ENCODE measurements at regions not wholly inside any gene's neighbourhood (a gene's known extent, or its start where the extent isn't known, plus 50 kb on each side); places are given as distances from the start of the nearest gene placed in this dataset.

DNA sequence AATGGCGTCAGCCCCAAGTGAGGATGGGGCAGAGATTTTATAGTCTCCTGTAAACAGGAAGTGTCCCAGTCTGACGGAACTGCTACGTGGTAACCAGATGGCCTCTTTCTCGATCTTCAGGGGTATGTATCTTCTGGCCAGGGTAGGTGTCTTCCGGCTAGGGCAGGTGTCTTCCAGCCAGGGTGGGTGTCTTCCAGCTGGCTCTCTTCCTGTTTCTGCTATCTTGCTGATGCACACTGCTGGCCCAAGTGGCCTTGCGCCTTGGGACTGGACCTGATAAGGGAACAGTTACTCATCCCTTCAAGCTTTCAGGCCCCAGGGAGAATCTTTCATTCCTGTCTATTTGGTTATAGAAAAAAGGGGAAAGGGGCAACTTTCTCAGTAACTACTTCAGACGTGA lies 178.7 kb upstream of the MAGEE2 start:
- DNase-seq (ENCODE audit: low spot score), result no peak
- Histone ChIP-seq H3K79me2 (ENCODE audit: low read depth) (no peaks in the 10 kb centered on the region), H4K20me1 (ENCODE audit: low read depth) (no peaks in the 10 kb centered on the region), H3K27ac (no peak overlapping the region), H3K9ac (no peak overlapping the region), H3K9me3 (ENCODE audit: low read depth) (no peaks in the 10 kb centered on the region), H3F3A (ENCODE audit: low read depth) (no peaks in the 10 kb centered on the region), H3K36me3 (no peaks in the 10 kb centered on the region), H3K27me3 (no peaks in the 10 kb centered on the region), H3K4me1 (no peaks in the 10 kb centered on the region), H3K4me3 (no peak overlapping the region), H3K4me2 (no peak overlapping the region), H2AFZ (replicated peaks) (no peak overlapping the region)
- Mint-ChIP-seq H3K36me3 (no peaks in the 10 kb centered on the region), H3K4me1 (no peaks in the 10 kb centered on the region), H3K9me3 (peaks cover 2% of the 10 kb centered on the region), H3K4me3 (no peak overlapping the region), H3K27ac (no peak overlapping the region), H3K27me3 (ENCODE audit: insufficient read depth, low read depth) (no peaks in the 10 kb centered on the region)
- TF ChIP-seq, protein P1, sequence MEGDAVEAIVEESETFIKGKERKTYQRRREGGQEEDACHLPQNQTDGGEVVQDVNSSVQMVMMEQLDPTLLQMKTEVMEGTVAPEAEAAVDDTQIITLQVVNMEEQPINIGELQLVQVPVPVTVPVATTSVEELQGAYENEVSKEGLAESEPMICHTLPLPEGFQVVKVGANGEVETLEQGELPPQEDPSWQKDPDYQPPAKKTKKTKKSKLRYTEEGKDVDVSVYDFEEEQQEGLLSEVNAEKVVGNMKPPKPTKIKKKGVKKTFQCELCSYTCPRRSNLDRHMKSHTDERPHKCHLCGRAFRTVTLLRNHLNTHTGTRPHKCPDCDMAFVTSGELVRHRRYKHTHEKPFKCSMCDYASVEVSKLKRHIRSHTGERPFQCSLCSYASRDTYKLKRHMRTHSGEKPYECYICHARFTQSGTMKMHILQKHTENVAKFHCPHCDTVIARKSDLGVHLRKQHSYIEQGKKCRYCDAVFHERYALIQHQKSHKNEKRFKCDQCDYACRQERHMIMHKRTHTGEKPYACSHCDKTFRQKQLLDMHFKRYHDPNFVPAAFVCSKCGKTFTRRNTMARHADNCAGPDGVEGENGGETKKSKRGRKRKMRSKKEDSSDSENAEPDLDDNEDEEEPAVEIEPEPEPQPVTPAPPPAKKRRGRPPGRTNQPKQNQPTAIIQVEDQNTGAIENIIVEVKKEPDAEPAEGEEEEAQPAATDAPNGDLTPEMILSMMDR (IDR thresholded peaks at IDR 0.05), result no peak
- TF ChIP-seq EZH2phosphoT487 (IDR thresholded peaks at IDR 0.05), result no peak
- TF ChIP-seq EZH2 (IDR thresholded peaks at IDR 0.05), result no peak

DNA sequence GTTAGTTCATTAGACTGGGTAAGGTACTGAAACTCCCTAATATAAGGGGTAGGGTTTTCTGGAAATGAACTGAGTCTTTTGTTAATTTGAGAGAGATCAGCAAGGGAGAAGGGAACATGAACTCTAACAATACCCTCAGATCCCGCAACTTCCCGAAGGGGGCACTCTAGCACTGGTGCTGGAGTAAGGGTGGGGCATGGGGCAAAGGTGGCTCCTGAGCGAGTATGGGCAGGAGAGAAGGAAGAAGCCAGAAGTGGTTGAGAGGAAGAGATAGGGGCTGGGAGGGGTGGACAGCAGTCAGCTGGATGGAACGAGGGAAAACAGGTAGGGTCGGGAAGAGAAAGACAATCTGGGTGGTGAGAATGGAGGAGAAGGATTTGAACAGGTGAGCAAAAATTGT lies 183.2 kb upstream of the MAGEE2 start:
- Histone ChIP-seq H3K27ac (no peak overlapping the region), H3K4me3 (no peak overlapping the region), H3F3A (ENCODE audit: low read depth) (no peaks in the 10 kb centered on the region), H3K79me2 (ENCODE audit: low read depth) (no peaks in the 10 kb centered on the region), H3K36me3 (no peaks in the 10 kb centered on the region), H3K27me3 (no peaks in the 10 kb centered on the region), H2AFZ (replicated peaks) (no peak overlapping the region), H3K9ac (no peak overlapping the region), H4K20me1 (ENCODE audit: low read depth) (no peaks in the 10 kb centered on the region), H3K4me2 (no peak overlapping the region), H3K4me1 (no peaks in the 10 kb centered on the region), H3K9me3 (ENCODE audit: low read depth) (peaks cover 6% of the 10 kb centered on the region)
- no peaks in the 10 kb centered on the region for H3K36me3 Mint-ChIP-seq
- H3K4me3 Mint-ChIP-seq, result no peak overlapping the region
- H3K9me3 Mint-ChIP-seq, result peaks cover 2% of the 10 kb centered on the region
- H3K27me3 Mint-ChIP-seq (ENCODE audit: insufficient read depth, low read depth), result no peaks in the 10 kb centered on the region
- no peak for DNase-seq (ENCODE audit: low spot score)
- TF ChIP-seq, protein P1 (IDR thresholded peaks at IDR 0.05), result no peak
- TF ChIP-seq EZH2phosphoT487 (IDR thresholded peaks at IDR 0.05) (no peak), EZH2 (IDR thresholded peaks at IDR 0.05) (no peak)
- no peaks in the 10 kb centered on the region for H3K4me1 Mint-ChIP-seq
- no peak overlapping the region for H3K27ac Mint-ChIP-seq

DNA sequence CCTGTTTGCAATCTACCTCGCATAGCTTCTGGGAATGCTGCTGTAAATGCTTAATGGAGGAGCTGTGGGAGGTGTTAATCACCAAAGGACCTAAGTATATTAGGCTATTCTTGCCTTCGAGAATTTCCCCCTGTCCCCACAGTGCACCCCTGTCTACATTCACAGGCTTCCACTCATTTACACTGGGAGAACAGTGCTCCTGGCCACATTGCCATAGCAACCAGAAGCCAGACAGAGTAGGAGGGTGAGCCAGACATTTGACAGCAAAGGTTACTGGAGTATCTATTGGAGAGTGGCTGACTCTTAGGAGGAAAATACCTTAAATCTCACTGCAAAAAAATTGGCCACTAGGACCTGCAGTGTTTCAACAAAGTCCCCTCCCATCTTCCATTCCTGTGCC lies 185.9 kb upstream of the PBDC1 start:
- peaks cover 12% of the 10 kb centered on the region for H3F3A ChIP-seq (ENCODE audit: low read depth)
- no peaks in the 10 kb centered on the region for H4K20me1 ChIP-seq (ENCODE audit: low read depth)
- no peaks in the 10 kb centered on the region for H3K36me3 ChIP-seq
- TF ChIP-seq EZH2phosphoT487 (IDR thresholded peaks at IDR 0.05), result no peak
- TF ChIP-seq, protein P1 (IDR thresholded peaks at IDR 0.05), result no peak
- TF ChIP-seq EZH2 (IDR thresholded peaks at IDR 0.05), result no peak
- peaks cover 9% of the 10 kb centered on the region for H3K4me1 ChIP-seq
- H3K27me3 ChIP-seq, result no peaks in the 10 kb centered on the region
- H3K4me1 Mint-ChIP-seq, result peaks cover 11% of the 10 kb centered on the region
- no peaks in the 10 kb centered on the region for H3K27me3 Mint-ChIP-seq (ENCODE audit: insufficient read depth, low read depth)
- no peaks in the 10 kb centered on the region for H3K9me3 ChIP-seq (ENCODE audit: low read depth)
- no peak overlapping the region for H3K9ac ChIP-seq
- no peak overlapping the region for H3K4me3 Mint-ChIP-seq
- no peaks in the 10 kb centered on the region for H3K9me3 Mint-ChIP-seq
- no peak for DNase-seq (ENCODE audit: low spot score)
- no peak overlapping the region for H2AFZ ChIP-seq (replicated peaks)
- H3K27ac ChIP-seq, result no peak overlapping the region
- H3K4me3 ChIP-seq, result no peak overlapping the region
- H3K36me3 Mint-ChIP-seq, result no peaks in the 10 kb centered on the region
- H3K4me2 ChIP-seq, result no peak overlapping the region
- no peak overlapping the region for H3K27ac Mint-ChIP-seq
- no peaks in the 10 kb centered on the region for H3K79me2 ChIP-seq (ENCODE audit: low read depth)

All from neural progenitor cell (in vitro differentiated cells).